ENCODE measurements at regions not wholly inside any gene's neighbourhood (a gene's known extent, or its start where the extent isn't known, plus 50 kb on each side); places are given as distances from the start of the nearest gene placed in this dataset.

DNA sequence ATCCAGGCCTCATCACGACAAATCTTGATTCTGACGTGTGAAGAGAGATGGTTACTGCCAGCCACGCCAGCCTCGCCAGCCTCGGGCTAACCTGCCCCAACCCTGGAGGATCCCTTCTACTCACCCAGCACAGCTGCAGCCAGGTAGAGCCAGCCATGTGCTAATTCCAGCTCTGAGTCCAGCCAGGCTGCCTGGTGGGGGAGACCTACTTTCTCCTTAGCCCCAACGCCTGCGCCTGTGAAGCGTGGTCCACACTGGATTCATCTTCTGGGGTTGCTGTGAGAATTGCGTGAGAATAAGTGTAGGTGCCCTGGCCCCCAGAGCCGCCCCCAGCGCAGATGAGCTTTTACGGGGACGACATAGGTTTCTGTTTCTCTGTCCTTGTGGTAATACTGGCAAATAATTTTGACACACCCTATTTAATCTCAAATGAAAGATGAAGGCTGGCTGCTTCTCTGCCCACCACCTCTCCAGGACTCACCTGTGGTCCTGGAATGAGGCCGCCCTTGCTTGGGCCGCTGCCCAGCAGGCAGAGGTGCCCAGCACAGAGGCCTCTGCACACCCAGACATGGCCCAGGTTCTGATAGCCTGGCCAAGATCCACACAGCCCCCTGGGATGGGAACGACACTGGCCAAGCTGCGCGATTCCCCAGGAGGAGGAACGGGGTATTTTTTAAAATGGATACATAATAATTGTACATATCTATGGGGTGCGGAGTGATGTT lies 528.4 kb downstream of the TBC1D22A start:
- no peak for FAIRE-seq
- DNase-seq (ENCODE audit: insufficient read length, low spot score): no peak
- TF ChIP-seq, protein P1, sequence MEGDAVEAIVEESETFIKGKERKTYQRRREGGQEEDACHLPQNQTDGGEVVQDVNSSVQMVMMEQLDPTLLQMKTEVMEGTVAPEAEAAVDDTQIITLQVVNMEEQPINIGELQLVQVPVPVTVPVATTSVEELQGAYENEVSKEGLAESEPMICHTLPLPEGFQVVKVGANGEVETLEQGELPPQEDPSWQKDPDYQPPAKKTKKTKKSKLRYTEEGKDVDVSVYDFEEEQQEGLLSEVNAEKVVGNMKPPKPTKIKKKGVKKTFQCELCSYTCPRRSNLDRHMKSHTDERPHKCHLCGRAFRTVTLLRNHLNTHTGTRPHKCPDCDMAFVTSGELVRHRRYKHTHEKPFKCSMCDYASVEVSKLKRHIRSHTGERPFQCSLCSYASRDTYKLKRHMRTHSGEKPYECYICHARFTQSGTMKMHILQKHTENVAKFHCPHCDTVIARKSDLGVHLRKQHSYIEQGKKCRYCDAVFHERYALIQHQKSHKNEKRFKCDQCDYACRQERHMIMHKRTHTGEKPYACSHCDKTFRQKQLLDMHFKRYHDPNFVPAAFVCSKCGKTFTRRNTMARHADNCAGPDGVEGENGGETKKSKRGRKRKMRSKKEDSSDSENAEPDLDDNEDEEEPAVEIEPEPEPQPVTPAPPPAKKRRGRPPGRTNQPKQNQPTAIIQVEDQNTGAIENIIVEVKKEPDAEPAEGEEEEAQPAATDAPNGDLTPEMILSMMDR (IDR thresholded peaks at IDR 0.05; ENCODE audit: insufficient read depth, missing control alignments): no peak

DNA sequence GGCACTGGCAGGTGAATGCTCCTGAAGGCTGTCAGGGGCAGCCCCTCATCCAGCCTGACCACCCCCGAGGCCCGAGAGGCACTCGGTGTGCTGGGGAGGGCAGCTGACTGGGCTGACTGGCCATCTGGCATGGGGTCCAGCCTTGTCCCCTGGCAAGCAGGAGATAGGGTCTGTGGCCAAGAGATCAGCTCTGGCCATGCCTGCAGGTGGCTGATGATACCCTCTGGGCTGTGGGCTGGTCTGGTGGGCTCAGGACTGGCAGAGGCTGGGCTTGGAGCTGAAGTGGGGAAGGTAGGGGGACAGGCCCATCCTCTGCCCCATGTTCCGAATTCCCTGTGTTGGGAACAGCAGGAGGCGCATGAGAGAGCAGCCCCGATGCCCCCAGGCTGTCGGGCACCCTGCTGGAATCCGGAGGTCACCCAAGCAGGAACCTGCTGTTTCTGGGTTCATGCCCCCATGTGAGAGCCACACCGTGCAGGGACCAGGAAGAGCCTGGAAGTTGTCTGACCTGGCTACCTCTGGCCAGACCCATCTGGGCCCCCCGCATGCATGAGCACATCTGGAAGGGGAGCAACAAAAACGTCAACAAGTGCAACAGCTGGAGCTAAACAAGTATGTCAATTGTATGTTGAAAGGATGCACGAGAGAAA lies 527.0 kb downstream of the TBC1D22A start:
- no peak for DNase-seq (ENCODE audit: insufficient read length, low spot score)

DNA sequence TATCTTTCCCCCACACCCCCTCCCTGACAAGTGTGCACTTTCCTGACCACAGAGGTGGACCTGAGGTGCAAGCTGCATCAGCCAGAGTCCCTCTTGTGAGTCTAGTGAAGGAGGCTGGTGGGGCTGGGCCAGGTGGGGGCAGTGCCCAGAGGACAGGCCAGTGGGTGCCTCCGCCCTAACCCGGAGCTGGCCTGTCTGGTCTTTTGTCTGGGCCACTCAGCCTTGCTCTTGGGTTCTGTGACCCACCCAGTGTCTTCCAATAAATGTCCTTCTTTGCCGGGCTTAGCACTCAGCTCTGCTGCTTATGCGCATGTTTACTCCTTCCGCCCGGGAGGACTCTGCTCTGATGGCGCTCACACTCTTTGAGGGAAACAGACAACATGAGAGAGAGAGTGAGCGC lies 526.2 kb downstream of the TBC1D22A start:
- TF ChIP-seq, protein P1 (IDR thresholded peaks at IDR 0.05; ENCODE audit: insufficient read depth, missing control alignments): no peak
- FAIRE-seq (no peak), DNase-seq (ENCODE audit: insufficient read length, low spot score) (no peak)

More for the DNA sequence above, 527.0 kb downstream of the TBC1D22A start:
- TF ChIP-seq, protein P1 (IDR thresholded peaks at IDR 0.05; ENCODE audit: insufficient read depth, missing control alignments): no peak
- no peak for FAIRE-seq

- TF ChIP-seq, protein P1 (IDR thresholded peaks at IDR 0.05; ENCODE audit: insufficient read depth, missing control alignments): no peak
- FAIRE-seq: no peak
Observed at GRCh38 chr22:47287516-47287915, 525.1 kb downstream of the TBC1D22A start.

GRCh38 chr22:47286590-47286989 lies 524.1 kb downstream of the TBC1D22A start:
- no peak for FAIRE-seq
- TF ChIP-seq, protein P1 (IDR thresholded peaks at IDR 0.05; ENCODE audit: insufficient read depth, missing control alignments): no peak
- DNase-seq (ENCODE audit: insufficient read length, low spot score): no peak

More at GRCh38 chr22:47287516-47287915, 525.1 kb downstream of the TBC1D22A start:
- no peak for DNase-seq (ENCODE audit: insufficient read length, low spot score)

DNA sequence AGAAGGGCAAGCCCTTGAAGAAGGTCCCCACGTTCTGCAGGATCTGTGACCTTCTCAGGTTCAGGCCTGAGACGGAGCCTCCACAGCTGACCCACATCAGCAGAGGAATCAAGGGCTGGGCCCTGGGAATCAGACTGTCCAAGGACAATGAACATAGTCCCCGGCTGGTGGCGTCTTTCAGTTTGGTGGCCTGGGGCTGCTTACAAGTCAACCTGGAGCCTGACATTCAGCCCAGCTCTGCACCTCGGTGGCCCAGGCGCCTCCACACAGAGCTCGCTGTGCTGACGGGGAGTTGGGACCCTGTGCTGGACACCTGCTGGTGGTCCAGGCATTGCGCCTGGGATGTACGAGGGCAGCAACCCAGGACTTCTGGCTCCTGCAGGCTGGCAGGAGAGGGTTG lies 523.5 kb downstream of the TBC1D22A start:
- FAIRE-seq: no peak
- TF ChIP-seq, protein P1 (IDR thresholded peaks at IDR 0.05; ENCODE audit: insufficient read depth, missing control alignments): no peak
- DNase-seq (ENCODE audit: insufficient read length, low spot score): no peak

GRCh38 chr22:47284822-47285221 lies 522.4 kb downstream of the TBC1D22A start:
- DNase-seq (ENCODE audit: insufficient read length, low spot score) (no peak), FAIRE-seq (no peak)
- TF ChIP-seq, protein P1 (IDR thresholded peaks at IDR 0.05; ENCODE audit: insufficient read depth, missing control alignments): no peak

Data from D721Med (cell line).